ENCODE measurements at regions not wholly inside any gene's neighbourhood (a gene's known extent, or its start where the extent isn't known, plus 50 kb on each side); places are given as distances from the start of the nearest gene placed in this dataset.

DNA sequence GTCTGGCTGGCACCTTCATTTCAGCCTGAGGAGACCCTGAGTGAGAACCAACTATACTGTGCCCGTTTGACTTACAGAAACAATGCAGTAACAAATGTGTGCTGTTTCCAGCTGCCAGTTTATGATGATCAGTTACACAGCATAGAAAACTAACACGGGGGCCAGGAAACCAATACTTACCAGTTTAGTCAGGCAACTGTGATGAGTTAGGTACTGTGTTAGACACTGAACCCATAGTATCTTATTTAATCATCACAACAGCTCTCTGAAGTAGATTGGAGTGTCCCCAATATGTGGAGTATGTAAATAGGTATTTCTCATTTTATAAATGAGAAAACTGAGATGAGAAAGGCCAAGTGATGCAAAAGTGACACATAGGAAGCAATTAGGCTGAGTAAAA lies 620.9 kb upstream of the KLF12 start (continued):
- TF ChIP-seq, protein P1, sequence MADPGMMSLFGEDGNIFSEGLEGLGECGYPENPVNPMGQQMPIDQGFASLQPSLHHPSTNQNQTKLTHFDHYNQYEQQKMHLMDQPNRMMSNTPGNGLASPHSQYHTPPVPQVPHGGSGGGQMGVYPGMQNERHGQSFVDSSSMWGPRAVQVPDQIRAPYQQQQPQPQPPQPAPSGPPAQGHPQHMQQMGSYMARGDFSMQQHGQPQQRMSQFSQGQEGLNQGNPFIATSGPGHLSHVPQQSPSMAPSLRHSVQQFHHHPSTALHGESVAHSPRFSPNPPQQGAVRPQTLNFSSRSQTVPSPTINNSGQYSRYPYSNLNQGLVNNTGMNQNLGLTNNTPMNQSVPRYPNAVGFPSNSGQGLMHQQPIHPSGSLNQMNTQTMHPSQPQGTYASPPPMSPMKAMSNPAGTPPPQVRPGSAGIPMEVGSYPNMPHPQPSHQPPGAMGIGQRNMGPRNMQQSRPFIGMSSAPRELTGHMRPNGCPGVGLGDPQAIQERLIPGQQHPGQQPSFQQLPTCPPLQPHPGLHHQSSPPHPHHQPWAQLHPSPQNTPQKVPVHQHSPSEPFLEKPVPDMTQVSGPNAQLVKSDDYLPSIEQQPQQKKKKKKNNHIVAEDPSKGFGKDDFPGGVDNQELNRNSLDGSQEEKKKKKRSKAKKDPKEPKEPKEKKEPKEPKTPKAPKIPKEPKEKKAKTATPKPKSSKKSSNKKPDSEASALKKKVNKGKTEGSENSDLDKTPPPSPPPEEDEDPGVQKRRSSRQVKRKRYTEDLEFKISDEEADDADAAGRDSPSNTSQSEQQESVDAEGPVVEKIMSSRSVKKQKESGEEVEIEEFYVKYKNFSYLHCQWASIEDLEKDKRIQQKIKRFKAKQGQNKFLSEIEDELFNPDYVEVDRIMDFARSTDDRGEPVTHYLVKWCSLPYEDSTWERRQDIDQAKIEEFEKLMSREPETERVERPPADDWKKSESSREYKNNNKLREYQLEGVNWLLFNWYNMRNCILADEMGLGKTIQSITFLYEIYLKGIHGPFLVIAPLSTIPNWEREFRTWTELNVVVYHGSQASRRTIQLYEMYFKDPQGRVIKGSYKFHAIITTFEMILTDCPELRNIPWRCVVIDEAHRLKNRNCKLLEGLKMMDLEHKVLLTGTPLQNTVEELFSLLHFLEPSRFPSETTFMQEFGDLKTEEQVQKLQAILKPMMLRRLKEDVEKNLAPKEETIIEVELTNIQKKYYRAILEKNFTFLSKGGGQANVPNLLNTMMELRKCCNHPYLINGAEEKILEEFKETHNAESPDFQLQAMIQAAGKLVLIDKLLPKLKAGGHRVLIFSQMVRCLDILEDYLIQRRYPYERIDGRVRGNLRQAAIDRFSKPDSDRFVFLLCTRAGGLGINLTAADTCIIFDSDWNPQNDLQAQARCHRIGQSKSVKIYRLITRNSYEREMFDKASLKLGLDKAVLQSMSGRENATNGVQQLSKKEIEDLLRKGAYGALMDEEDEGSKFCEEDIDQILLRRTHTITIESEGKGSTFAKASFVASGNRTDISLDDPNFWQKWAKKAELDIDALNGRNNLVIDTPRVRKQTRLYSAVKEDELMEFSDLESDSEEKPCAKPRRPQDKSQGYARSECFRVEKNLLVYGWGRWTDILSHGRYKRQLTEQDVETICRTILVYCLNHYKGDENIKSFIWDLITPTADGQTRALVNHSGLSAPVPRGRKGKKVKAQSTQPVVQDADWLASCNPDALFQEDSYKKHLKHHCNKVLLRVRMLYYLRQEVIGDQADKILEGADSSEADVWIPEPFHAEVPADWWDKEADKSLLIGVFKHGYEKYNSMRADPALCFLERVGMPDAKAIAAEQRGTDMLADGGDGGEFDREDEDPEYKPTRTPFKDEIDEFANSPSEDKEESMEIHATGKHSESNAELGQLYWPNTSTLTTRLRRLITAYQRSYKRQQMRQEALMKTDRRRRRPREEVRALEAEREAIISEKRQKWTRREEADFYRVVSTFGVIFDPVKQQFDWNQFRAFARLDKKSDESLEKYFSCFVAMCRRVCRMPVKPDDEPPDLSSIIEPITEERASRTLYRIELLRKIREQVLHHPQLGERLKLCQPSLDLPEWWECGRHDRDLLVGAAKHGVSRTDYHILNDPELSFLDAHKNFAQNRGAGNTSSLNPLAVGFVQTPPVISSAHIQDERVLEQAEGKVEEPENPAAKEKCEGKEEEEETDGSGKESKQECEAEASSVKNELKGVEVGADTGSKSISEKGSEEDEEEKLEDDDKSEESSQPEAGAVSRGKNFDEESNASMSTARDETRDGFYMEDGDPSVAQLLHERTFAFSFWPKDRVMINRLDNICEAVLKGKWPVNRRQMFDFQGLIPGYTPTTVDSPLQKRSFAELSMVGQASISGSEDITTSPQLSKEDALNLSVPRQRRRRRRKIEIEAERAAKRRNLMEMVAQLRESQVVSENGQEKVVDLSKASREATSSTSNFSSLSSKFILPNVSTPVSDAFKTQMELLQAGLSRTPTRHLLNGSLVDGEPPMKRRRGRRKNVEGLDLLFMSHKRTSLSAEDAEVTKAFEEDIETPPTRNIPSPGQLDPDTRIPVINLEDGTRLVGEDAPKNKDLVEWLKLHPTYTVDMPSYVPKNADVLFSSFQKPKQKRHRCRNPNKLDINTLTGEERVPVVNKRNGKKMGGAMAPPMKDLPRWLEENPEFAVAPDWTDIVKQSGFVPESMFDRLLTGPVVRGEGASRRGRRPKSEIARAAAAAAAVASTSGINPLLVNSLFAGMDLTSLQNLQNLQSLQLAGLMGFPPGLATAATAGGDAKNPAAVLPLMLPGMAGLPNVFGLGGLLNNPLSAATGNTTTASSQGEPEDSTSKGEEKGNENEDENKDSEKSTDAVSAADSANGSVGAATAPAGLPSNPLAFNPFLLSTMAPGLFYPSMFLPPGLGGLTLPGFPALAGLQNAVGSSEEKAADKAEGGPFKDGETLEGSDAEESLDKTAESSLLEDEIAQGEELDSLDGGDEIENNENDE (IDR thresholded peaks at IDR 0.05; ENCODE audit: insufficient replicate concordance, low read length): no peak
- no peak for TF ChIP-seq SIN3A (conservative IDR thresholded peaks at IDR 0.05 in 1 of 2, IDR thresholded peaks at IDR 0.05 in 1 of 2; ENCODE audit: low read depth in 1 of 2, low read length in 2 of 2)
- no peak for TF ChIP-seq RBBP5 (IDR thresholded peaks at IDR 0.05; ENCODE audit: borderline replicate concordance, low read depth, low read length)
- TF ChIP-seq EP300 (IDR thresholded peaks at IDR 0.05; ENCODE audit: borderline replicate concordance in 1 of 2, low read depth in 2 of 2, low read length in 2 of 2): no peak
- TF ChIP-seq SAP30 (IDR thresholded peaks at IDR 0.05; ENCODE audit: insufficient read depth, insufficient replicate concordance, low read length): no peak
- TF ChIP-seq CREB1 (IDR thresholded peaks at IDR 0.05): no peak
- TF ChIP-seq YY1 (IDR thresholded peaks at IDR 0.05; ENCODE audit: low read depth, low read length): no peak
- TF ChIP-seq RFX5 (IDR thresholded peaks at IDR 0.05; ENCODE audit: borderline replicate concordance, low read depth, low read length): no peak
- TF ChIP-seq CTBP2 (IDR thresholded peaks at IDR 0.05; ENCODE audit: borderline replicate concordance, insufficient read depth, insufficient read length, low read length): no peak
- TF ChIP-seq KDM1A (IDR thresholded peaks at IDR 0.05; ENCODE audit: borderline replicate concordance, low read length): no peak
- no peak for TF ChIP-seq KDM4A (IDR thresholded peaks at IDR 0.05; ENCODE audit: low read depth, low read length, severe bottlenecking)
- TF ChIP-seq CBX5 (IDR thresholded peaks at IDR 0.05; ENCODE audit: low read depth, low read length): no peak
